Retinal pigment epithelial cell (primary cell): ENCODE measurements at regions not wholly inside any gene's neighbourhood (a gene's known extent, or its start where the extent isn't known, plus 50 kb on each side); places are given as distances from the start of the nearest gene placed in this dataset.
"Not testable (repeated sequence)": the region's sequence is repeated elsewhere in the genome, so short reads cannot be mapped to it uniquely, and the experiment has no call there.

Experiments
- DNase-seq: peaks from one replicate; pipeline ENCODE4 v3.0.0-alpha.2; 2010; ENCODE audit warnings: low read depth
- H3K4me3 ChIP-seq: 2 replicates; pipeline ENCODE4 v1.5.1; 2011; ENCODE audit warnings: mild to moderate bottlenecking, low read length, control low read depth, moderate library complexity

- not testable (repeated sequence) for DNase-seq, H3K4me3 ChIP-seq
Measured at GRCh38 chr15:30195355-30196008, 60.6 kb downstream of the GOLGA8T start.

GRCh38 chr15:30196009-30196375 lies 61.1 kb downstream of the GOLGA8T start:
- not testable (repeated sequence) for DNase-seq
- peak overlapping the region; percentile 33 for H3K4me3 ChIP-seq

GRCh38 chr15:30196769-30197168 lies 61.9 kb downstream of the GOLGA8T start:
- not testable (repeated sequence) for H3K4me3 ChIP-seq, DNase-seq

- H3K4me3 ChIP-seq, DNase-seq: not testable (repeated sequence)
Measured at GRCh38 chr15:30201517-30201916, 66.7 kb downstream of the GOLGA8T start.

GRCh38 chr15:30213733-30214132 lies 78.9 kb downstream of the GOLGA8T start:
- not testable (repeated sequence) for DNase-seq, H3K4me3 ChIP-seq

- DNase-seq, H3K4me3 ChIP-seq: not testable (repeated sequence)
Measured at GRCh38 chr15:30221803-30222202, 87.0 kb downstream of the GOLGA8T start.

GRCh38 chr15:30222798-30223591 lies 88.1 kb downstream of the GOLGA8T start:
- H3K4me3 ChIP-seq, DNase-seq: not testable (repeated sequence)

- not testable (repeated sequence) for DNase-seq, H3K4me3 ChIP-seq
Measured at GRCh38 chr15:30225233-30225891, 90.5 kb downstream of the GOLGA8T start.

GRCh38 chr15:30261432-30262141 lies 126.7 kb downstream of the GOLGA8T start:
- not testable (repeated sequence) for H3K4me3 ChIP-seq, DNase-seq

- not testable (repeated sequence) for H3K4me3 ChIP-seq, DNase-seq
Measured at GRCh38 chr15:30262142-30262460, 127.2 kb downstream of the GOLGA8T start.

- DNase-seq, H3K4me3 ChIP-seq: not testable (repeated sequence)
Measured at GRCh38 chr15:30264000-30264399, 129.1 kb downstream of the GOLGA8T start.

GRCh38 chr15:30295150-30295844 lies 98.0 kb downstream of the CHRFAM7A start:
- not testable (repeated sequence) for H3K4me3 ChIP-seq, DNase-seq

- DNase-seq, H3K4me3 ChIP-seq: not testable (repeated sequence)
Measured at GRCh38 chr15:30303968-30304367, 89.4 kb downstream of the CHRFAM7A start.
